Skin of body (tissue), 1 donor: ENCODE measurements at regions not wholly inside any gene's neighbourhood (a gene's known extent, or its start where the extent isn't known, plus 50 kb on each side); places are given as distances from the start of the nearest gene placed in this dataset.

Experiments used
- DNase-seq: peaks from one replicate; lab custom pipeline; 2025; lab: John Stamatoyannopoulos, UW

DNA sequence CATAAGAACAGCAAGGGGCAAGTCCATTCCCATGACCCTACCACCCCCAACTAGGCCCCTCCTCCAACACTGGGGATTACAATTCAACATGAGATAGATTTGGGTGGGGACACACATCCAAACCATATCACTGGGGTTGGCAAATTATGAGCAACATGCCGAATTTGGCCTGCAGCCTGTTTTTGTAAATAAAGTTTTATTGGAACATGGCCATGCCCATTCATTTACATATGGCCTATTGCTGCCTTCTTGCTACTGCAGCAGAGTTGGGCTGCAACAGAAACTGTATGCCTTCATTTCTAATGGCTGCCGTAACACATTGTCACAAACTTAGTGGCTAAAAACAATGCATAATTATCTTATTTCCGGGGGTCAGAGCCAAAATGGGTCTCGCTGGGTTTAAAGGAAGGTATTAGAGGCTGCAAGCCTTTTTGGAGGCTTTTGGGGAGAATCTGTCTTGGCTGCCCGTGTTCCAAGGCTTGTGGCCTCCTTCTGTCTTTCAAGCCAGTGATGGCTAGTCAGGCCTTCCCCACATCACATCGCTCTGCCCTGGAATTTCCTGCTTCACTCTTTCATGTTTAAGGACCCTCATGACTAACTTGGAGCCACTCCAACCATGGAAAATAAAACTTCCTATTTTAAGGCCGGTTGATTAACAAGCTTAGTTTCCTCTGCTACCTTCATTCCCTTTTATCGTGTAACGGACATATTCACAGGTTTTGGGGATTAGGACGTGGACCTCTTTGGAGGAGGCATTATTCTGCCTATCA lies 428.5 kb upstream of the PROK2 start:
- no peak for DNase-seq

DNA sequence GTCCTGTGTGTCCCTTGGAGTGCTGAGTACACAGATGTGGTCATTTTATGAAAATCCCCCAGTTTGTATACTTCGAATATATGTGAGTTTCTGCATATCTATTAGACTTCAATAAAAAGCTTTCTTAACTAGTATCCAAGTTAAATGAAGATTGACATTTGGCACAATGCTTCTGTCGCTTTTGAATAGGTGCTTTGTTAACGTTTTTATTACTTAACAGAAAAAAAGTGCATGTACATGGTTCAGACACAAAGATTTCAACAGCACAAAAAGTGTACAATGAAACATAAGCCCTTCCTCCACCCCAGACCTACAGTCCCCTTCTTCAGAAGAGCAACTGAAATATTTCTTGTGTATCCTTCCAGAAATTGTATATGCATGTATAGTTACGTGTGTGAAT lies 427.4 kb upstream of the PROK2 start:
- no peak for DNase-seq

- DNase-seq, result no peak
Observed at GRCh38 chr3:72210261-72210660, 425.3 kb upstream of the PROK2 start.

DNA sequence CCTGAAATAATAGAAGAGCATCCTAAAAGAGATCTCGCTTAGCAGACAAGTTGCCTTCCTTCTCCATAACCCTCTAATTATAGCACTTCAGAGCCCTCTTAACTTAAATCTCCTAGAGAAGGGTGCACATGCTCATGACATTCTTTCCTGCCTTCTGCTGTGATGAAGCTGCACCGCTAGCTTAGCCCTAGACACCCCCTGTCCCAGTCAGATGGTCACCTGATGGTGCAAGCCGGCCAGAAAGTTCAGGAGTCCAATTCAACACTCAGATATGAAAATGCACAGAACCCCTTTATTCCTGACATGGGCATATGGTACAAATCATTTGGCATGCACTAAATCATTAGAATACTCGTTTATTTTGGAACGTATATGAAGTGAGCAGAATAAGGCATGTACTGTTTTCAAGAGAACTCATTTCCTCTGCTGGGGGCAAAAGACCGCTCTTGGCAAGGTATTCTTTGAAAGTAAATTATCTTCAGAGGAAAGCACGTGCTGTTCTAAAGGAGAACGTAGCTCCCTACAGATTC lies 420.4 kb upstream of the PROK2 start:
- DNase-seq, result no peak

DNA sequence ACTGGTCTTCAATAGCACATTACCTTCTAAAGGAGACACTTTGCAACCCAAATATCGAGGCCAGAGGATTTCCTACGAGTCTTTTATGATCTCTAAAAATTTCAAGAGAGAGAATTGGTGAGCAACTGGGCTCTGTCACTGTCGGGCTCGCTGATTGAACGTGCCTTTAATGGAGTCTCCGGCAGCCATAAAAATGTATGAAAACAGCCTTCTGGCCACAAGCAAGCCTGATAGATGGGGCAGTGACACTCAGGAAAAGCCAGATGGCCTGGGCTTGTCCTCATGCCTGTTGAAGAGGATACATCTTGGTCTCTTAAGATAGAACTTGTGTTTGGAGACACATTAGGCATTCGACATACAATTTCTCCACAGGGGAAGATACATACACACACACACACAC lies 419.5 kb upstream of the PROK2 start:
- DNase-seq, result no peak

GRCh38 chr3:72203613-72204349 lies 418.8 kb upstream of the PROK2 start:
- DNase-seq, result no peak

- DNase-seq, result no peak
Observed at GRCh38 chr3:72203105-72203504, 418.2 kb upstream of the PROK2 start.

DNA sequence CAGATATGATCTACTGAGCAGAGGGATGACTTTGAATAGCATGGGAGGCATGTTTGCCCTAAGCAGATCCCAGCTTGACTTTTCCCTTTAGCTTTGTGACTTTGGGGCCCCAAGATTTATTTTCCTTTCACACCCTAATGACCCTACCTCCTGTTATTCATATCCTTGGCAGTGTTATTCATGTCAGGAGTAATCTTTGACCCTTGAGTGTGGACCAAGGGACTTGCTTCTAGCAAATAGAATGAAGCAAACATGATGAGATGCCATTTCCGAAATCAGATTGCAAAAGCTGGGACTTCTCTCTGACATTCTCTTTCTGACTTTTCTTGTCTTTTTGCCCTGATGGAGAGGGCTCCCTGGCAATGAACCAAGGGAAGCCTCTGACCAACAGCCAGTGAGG lies 415.4 kb upstream of the PROK2 start:
- DNase-seq, result no peak

DNA sequence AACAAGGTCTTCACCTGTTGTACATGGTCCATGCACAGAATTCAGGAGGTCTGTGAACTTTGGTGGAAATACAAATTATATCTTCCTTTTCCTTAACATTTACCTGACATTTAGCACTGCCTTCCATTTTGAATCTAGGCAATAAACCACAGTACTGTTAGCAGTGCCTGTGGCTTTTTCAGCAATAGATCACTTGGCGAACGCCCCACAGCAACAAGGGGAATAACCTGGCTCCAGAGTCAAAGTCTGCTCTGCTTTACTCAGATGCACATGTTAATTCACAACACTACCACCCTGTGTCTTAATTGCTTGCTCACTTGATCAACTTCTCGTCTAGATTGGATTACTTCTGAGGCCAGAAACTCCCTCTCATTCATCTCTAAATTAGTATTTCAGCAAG lies 414.6 kb upstream of the PROK2 start:
- no peak for DNase-seq

- no peak for DNase-seq
Observed at GRCh38 chr3:72196377-72196929, 411.5 kb upstream of the PROK2 start.

DNA sequence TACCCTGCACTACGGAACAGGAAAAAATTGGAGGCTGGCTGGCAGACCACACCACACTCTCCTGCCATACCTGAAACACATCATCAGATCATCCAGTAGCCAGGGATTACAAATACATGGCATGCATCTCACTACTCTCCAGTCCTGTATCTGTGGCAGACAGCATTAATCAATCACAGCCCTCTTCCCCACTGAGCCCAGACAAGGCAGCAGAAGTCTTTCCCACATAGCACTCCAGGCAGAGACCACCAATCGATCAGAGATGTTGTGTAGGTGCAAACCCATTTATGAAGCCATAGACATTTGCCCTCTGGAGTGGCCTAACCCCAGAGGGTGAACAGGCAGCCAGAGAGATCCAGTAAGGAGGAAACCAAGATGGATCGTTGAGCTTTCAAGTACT lies 410.9 kb upstream of the PROK2 start:
- DNase-seq, result no peak

- DNase-seq, result no peak
Observed at GRCh38 chr3:72194458-72194857, 409.5 kb upstream of the PROK2 start.

DNA sequence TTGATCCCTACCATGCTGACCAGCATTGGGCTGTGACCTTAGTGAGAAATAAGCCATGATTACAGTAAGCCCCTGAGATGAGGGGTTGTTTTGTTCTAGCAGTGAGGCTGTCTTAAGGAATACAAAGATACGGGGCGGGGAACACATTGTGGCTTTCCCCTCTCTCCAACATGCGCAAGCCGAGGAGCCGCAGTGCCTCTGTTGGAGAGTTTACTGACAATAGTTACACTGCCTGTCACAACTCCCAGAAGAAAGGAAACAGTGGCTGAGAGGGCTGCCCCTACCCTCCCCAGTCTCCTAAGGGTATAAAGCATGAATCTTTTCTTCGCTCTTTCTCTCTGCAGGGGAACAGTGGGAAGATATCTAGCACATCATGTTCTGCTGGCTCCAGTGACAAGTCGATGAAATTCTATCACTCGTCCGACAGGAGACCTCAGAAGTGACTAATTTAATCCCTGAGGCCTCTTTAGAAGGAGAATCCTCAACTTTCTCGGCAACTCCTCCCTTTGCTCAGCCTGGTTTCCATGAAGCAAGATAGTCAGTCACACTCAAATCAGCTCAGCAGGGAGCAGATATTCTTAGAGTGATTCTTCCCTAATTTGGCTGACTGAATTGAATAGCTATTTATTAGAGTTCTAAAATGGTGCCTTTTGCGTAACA lies 409.0 kb upstream of the PROK2 start:
- peak; percentile 50 for DNase-seq

DNA sequence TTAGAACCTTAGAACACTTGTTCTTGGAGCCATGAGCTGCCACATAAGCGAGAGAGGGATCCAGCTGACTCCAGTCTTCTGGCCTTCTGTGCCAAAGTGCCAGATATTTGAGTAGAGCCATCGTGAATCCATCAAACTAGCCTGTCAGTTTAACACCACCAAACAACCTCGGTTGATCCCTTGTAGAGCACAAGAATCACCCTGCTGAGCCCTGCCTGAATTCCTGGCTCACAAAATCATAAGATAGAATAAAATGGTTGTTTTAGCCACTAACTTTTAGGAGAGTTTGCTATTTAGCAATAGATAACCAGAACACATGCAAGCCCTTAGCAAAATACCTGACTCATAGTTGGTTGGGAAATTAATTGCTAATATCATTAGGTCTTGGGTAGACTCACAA lies 407.6 kb upstream of the PROK2 start:
- no peak for DNase-seq

GRCh38 chr3:72191209-72191960 lies 406.4 kb upstream of the PROK2 start:
- DNase-seq, result peak; percentile 13

- peak; percentile 37 for DNase-seq
Observed at GRCh38 chr3:72190050-72190449, 405.1 kb upstream of the PROK2 start.

DNA sequence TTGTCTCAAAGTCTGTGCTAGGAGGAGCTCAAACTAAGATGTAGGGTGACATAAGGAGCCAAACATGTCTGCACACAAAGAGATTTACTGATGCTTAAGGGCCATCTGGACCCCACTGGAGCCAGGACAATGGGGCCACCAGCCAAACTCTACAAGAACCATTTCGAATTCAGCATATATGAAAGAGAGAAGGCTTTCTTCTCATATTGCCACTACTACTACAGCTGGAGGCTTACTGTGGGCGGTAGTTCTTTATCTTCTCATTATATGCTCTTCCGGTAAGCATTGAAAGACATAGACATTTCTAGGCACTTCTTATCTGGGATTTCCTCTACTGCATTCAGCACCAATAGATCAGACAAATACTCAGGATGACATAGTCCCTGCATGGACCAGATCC lies 404.4 kb upstream of the PROK2 start:
- DNase-seq, result no peak

GRCh38 chr3:72188536-72188935 lies 403.6 kb upstream of the PROK2 start:
- DNase-seq, result no peak

DNA sequence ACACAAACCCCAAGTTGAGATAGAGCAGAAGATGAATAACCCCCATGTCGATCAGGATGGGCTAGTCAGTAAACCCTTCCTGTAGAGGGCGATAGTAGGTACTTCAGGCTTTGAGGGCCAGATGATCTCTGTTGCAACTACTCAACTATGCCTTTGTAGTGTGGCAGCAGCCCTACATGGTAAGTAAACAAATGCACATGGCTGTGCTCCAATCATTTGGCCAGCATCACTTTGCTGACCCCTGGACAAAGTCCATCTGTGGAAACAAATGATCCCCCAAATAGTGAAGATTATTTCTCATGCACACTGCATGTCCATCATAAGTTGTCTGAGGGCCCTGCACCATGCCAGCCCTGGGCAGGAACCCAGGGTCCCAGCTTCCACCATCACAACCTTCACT lies 402.2 kb upstream of the PROK2 start:
- no peak for DNase-seq

DNA sequence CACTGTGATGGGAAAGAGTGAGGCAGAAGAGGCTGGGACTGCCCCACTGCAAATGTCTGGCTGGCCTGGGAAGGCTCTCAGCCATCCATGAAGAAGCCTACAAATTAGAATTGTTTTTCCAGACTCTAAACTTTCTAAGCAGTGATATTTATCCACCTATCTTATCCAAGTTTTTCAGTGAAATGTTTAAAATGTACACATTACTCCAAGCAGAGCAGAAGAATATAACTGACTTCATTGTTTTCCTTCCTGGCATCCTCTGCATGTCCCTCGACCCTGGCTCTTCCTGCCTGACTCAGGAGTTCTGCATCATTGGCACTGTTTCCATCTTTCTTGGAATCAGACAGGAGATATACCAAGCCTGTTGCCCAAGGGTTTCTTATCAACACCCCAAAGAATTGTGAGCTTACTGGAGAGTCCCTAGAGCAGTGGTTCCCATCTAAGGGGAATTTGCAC lies 401.5 kb upstream of the PROK2 start:
- DNase-seq, result no peak
